ENCODE measurements at regions not wholly inside any gene's neighbourhood (a gene's known extent, or its start where the extent isn't known, plus 50 kb on each side); places are given as distances from the start of the nearest gene placed in this dataset.

GRCh38 chrY:16124630-16125317, 1600.4 kb downstream of the NLGN4Y start:
- DNase-seq (ENCODE audit: low read depth in 1 of 2, low spot score in 1 of 2) (no peak), ATAC-seq (no peak), FAIRE-seq (no peak)
- H3K4me3 ChIP-seq: no peak overlapping the region
- no peaks in the 10 kb centered on the region for H3K4me1 ChIP-seq
- no peaks in the 10 kb centered on the region for H3K9me3 ChIP-seq
- CTCF ChIA-PET: no interaction called here
- no peak overlapping the region for H3K27ac ChIP-seq
- WGBS (ENCODE audit: missing lambda C conversion rate): 32% methylated on average over 3 of the region's 3 CpGs
- POLR2A ChIA-PET: no interaction called here
- H3K4me2 ChIP-seq: no peak overlapping the region
- TF ChIP-seq KDM1A (IDR thresholded peaks at IDR 0.05; ENCODE audit: low read depth) (no peak), RCOR1 (IDR thresholded peaks at IDR 0.05; ENCODE audit: low read depth, low read length) (no peak), PHF8 (IDR thresholded peaks at IDR 0.05; ENCODE audit: borderline replicate concordance, low read depth) (no peak), E2F6 (IDR thresholded peaks at IDR 0.05; ENCODE audit: borderline replicate concordance, low read depth) (no peak), CBX8 (IDR thresholded peaks at IDR 0.05) (no peak), ATOH8 (CRISPR knock-in tag; IDR thresholded peaks at IDR 0.05; ENCODE audit: low read depth) (no peak), HOXA7 (CRISPR knock-in tag; IDR thresholded peaks at IDR 0.05) (no peak), SMC3 (IDR thresholded peaks at IDR 0.05) (no peak), HES2 (IDR thresholded peaks at IDR 0.05) (no peak), KDM5A (IDR thresholded peaks at IDR 0.05) (no peak), RARB (CRISPR knock-in tag; IDR thresholded peaks at IDR 0.05) (no peak), TFCP2L1 (CRISPR knock-in tag; IDR thresholded peaks at IDR 0.05) (no peak), MAFK (IDR thresholded peaks at IDR 0.05; ENCODE audit: partially characterized antibody) (no peak), ZC3H11A (IDR thresholded peaks at IDR 0.05) (no peak), FOSL2 (IDR thresholded peaks at IDR 0.05) (no peak), FOSL2 (CRISPR knock-in tag; IDR thresholded peaks at IDR 0.05) (no peak), USF2 (IDR thresholded peaks at IDR 0.05) (no peak), HOXB13 (CRISPR knock-in tag; IDR thresholded peaks at IDR 0.05; ENCODE audit: low read depth) (no peak), GATA3 (IDR thresholded peaks at IDR 0.05; ENCODE audit: borderline replicate concordance) (no peak), CBX2 (IDR thresholded peaks at IDR 0.05; ENCODE audit: borderline replicate concordance, low read depth) (no peak), ZFP36 (IDR thresholded peaks at IDR 0.05; ENCODE audit: borderline replicate concordance, partially characterized antibody) (no peak)

- Histone ChIP-seq H3K4me3 (no peak overlapping the region), H3K4me1 (no peaks in the 10 kb centered on the region), H3K9me3 (no peaks in the 10 kb centered on the region), H3K27ac (no peak overlapping the region), H3K4me2 (no peak overlapping the region)
- TF ChIP-seq KDM1A (IDR thresholded peaks at IDR 0.05; ENCODE audit: low read depth) (no peak), EHMT2 (IDR thresholded peaks at IDR 0.05; ENCODE audit: low read depth) (no peak), ZSCAN20 (CRISPR knock-in tag; IDR thresholded peaks at IDR 0.05) (no peak), PHF8 (IDR thresholded peaks at IDR 0.05; ENCODE audit: borderline replicate concordance, low read depth) (no peak)
- no peak for ATAC-seq
- CTCF ChIA-PET: no interaction called here
- POLR2A ChIA-PET: no interaction called here
- no peak for FAIRE-seq
- 10% methylated on average over 7 of the region's 7 CpGs for WGBS (ENCODE audit: missing lambda C conversion rate)
- no peak for DNase-seq (ENCODE audit: low read depth in 1 of 2, low spot score in 1 of 2)
These were observed 1612.4 kb downstream of the NLGN4Y start for GRCh38 chrY:16136581-16137298.
